Activated naive CD4-positive, alpha-beta T cell treated with anti-CD3 and anti-CD28 coated beads, Interleukin-2, amount 50 U/mL, for 16 hours (primary cell): ENCODE measurements at regions not wholly inside any gene's neighbourhood (a gene's known extent, or its start where the extent isn't known, plus 50 kb on each side); places are given as distances from the start of the nearest gene placed in this dataset.
A peak's percentile ranks its signal among the peaks of the same experiment; 100 is the strongest.
"Not testable (repeated sequence)": the region's sequence is repeated elsewhere in the genome, so short reads cannot be mapped to it uniquely, and the experiment has no call there.

ENCODE experiments used
- DNase-seq: peaks from one replicate; pipeline ENCODE4 v3.0.0-alpha.2; 2020

GRCh38 chr4:99763635-99764101 is 53.0 kb upstream of the DAPP1 start:
- DNase-seq = peak; percentile 17

DNA sequence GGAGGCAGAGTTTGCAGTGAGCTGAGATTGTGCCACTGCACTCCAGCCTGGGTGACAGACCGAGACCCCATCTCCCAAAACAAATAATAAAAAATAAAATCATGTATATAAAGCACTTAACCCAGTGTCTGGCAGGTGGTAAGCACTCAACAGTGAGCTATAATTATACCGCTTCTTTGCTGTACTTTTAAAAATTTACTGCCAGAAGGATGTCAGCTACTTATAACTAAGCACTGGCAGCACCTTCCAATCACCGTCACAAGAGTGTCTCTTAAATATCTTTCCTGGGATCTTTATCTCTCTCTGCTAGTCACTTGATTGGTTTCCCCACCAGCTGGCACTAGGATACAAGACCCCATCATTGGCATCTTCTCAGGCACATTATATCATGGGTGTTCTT is 53.9 kb upstream of the DAPP1 start:
- DNase-seq = no peak

DNA sequence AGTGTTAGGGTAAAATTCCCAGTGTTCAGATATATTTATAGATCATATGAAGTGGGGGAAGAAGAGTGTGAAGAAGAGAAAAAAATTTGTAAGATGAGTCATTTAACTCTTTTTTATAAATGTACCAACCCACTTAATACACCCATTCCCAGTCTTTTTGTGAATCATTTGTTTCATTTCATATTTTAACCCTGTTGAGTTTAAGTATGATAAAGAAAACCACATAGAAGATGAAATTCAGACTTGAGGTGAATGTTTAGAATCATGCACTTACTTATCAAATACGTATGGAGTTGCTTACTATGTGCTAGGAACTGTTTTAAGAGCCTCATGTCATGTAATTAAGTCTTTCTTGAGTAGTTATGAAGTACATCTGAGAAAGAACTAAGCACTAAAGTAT is 56.6 kb upstream of the DAPP1 start:
- no peak for DNase-seq

DNA sequence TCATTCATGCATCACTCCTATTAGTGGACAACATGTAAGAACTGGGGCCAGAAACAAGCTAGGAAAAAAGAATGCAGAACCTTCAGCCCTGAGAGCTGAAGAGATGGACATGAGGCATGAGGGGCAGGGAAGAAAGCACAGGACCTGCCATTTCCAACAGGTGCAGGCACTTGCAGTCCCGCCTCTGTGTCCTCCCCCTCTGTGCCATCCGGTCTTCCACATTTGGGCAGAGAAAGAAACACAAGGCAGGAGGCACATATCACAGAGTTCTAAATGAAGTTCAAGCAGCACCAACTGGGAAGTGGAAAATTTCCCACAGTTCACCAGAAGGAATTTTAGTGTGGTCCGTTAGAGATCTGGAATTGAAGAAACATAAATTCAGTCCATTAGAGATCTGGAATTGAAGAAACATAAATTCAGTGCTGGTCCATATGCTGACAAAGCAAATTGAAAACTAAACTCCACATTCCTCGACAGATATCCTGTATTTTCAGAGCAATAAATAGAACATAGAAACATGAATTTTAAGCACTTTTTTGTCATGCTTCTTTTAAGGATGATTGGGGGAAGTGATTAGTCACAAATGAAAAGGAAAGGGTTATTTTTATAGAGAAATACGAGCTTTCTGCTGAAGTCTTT is 57.2 kb upstream of the DAPP1 start:
- no peak for DNase-seq

DNA sequence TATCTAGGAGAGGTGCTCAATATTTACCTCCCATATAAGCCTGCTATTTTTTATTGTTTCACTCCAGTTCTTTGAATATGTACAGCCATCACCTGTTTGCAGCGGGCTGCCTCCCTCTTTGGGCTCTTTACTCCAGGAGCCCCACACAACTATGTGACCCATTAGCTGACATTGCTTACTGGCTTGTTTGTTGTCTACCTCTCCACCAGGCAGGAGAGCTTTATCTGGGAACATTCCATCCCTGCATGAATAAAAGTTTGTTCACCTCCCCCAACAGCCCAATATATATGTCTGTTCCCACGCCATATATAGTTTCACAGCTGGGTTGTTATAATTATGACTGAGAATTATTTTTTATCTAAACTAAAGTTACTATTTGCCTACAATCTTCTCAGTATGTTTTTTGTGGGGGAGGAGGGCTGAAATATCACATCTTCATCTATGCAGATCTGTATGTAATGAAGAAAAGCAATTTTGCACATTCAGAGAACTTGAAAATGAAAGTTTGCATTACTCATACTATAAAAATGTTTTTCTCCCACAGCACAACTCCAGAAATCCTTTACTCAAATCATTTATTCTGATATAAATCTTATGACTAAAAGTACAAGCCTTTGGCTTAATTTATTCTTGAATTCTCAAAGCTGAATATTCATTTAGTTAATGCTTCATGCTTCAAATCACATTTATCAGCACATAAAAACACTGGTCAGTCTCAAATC is 61.2 kb upstream of the DAPP1 start:
- DNase-seq = no peak

DNA sequence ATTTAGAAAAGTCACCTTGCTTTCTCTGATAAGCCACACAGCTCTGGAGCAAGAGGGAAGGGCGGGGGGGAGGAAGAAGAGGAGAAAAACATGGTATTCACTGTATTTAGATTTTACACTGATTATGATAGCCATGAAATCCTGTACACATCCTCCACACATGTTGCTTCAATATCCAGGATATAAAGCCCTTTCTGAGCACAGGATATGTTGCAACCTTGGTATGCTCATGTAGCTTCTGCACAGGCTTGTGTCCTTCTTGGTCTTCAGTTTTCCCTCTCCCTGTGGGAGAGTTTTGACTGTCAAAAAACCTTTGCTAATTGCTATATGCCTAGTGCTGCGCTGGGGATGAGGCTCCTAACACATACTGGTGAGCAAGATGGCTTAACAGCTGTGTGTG is 61.9 kb upstream of the DAPP1 start:
- no peak for DNase-seq

DNA sequence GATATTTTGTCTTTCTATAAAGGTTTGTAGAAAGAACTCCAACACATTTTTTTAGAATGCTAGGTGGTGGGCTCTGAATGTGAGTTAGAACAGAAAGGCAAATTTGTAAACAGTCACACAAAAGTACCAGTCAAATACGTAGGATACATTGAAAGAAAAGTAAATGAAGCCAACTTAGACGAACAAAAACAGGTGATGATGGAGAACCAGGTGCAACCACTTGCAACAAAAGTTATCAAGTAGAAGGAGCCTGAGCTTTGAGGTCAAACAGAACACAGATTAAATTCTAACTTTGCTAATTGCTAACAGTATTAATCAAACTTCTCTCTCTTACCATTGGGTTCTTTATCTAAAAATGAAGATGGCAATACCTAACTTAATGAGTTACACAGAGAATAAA is 62.7 kb upstream of the DAPP1 start:
- no peak for DNase-seq

DNA sequence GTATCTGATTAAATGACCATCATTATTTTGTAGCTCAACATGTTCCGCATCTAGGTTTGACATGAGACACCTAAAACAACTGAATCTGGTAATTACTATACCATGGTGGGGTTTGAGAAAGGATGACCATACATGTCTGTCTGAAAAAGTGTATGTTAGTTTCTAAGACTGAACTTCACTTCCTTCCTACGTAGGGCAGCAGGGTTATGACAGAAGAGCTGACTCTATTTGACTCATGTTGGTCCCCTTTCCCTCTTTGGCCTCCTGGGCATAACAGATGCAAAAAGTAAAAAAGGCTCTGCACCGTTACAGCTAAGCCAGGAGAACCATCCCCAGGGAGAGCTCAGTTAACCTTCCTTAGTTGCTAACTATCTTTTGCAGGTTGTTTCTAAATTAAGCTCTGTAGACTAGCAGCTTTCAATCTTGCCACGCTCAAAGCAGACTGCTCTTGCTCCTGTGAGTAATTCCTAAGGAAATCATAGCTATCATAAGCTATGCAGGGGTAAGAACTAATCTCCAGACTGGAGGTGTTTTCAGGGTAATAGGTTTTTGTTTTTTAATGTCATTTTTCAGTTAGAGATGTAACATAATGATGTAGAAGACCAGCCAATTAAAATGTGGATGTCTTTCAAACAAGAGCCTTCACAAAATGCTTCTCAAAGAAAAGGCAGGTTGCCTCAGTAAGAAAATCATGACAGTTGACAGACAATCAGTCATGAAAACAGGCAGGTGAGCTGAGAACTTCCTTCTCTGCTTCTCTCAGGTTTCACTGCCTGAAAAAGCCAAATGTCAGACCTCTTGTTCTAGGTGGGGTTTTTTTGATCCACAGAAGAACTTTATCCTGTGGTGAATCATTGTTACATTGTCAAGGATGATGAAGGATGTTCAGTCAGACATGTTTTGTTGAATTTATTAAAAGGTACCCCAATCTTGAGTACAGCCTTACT is 66.9 kb upstream of the DAPP1 start:
- no peak for DNase-seq

GRCh38 chr4:99746443-99746842 is 70.2 kb upstream of the DAPP1 start:
- no peak for DNase-seq

DNA sequence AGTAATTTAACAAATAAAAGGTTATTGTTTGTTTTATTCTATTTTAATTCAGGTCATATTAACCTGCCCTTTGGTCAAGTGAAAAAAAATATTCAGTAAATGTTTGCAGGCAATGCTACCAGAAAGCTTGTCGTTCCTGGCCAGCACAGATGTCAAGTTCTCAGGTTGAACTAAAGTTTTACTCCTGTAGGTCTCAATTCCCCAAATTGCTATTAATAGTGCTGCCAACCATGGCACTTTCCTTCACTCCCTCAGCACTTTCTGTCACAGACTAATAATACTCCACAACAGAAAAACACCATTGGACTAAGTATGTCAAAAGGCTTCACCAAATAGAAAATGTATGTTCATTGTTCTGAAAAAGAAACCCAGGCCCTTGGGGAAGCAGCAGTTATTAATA is 79.2 kb upstream of the C4orf54 start:
- no peak for DNase-seq

- no peak for DNase-seq
These were observed 78.2 kb upstream of the C4orf54 start for GRCh38 chr4:99735822-99736221.

DNA sequence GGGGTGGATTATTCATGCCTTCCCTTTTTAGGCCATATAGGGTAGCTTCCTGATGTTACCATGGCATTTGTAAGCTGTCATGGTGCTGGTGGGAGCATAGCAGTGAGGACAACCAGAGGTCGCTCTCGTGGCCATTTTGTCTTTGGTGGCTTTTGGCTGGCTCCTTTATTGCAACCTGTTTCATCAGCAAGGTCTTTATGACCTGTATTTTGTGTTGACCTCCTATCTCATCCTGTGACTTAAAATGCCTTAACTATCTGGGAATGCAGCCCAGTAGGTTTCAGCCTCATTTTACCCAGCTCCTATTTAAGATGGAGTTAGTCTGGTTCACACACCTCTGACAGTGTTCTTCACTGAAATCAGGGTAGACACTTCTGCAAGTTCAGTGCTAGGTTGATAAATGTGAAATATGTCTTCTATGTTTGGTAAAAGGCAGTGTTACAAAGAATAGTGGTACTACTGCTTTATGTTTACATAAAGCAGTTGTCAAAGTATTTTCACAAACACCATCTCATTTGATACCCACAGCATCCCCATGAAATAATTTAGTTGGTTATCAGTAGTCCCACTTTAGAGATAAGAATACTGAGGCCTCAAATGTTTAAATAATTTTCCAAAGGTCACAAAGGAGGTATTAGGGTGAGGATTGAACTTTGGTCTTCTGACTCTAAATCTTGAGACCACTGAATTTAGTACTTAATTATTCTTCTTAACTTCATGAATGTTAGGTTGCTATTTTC is 77.1 kb upstream of the C4orf54 start:
- no peak for DNase-seq

DNA sequence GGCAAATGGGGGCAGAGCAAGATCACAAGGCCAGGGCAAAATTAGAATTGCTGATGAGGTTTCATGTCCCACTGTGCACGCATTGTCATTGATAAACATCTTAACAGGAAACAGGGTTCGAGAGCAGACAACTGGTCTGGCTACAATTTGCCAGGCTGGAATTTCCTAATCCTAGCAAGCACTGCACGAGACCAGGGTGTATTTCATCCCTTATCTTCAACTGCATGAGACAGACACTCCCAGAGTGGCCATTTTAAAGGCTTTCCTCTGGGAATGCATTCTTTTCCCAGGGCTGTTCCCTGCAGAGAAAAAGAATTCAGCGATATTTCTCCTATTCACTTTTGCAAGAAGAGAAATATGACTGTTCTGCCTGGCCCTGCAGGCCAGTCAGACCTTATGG is 75.8 kb upstream of the C4orf54 start:
- not testable (repeated sequence) for DNase-seq

GRCh38 chr4:99729186-99729585 is 71.6 kb upstream of the C4orf54 start:
- DNase-seq = no peak

DNA sequence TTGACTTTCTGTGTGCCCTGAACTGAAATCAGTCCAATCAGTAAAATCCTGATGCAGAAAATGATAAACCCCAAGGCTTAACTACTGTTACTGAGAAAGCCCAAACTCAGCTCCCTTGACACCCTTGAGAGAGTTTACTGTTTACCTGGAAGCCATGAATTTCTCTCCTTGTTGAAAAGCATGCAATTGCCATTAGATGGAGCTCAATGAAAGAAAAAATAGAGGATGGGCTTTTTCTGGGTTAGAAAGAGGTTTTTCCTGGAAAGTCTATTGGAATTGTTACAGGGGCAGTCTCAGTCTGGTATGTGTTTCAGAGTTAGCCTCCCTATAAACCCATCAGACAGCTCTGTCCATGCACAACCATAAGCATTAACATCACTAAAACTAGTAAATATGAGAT is 66.4 kb upstream of the C4orf54 start:
- DNase-seq = no peak

GRCh38 chr4:99723612-99724011 is 66.0 kb upstream of the C4orf54 start:
- DNase-seq = no peak

DNA sequence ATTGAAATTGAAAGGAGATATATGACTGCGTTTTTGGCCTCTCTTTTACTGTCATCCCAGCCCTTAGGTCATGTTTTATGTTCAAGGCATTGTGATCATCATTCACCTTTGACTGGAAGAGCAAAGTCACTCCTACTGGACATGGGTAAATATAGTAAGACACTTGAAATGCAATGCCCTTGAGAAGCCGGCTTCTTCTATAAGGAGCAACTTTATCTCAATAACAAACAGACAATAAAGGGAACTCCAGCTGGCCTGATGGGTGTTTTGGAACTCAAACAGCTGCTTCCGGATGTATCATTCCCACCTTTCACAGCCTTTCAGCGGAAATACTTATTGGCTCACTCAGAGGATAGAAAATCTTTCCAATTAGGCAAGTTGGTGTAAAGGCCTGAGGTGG is 65.1 kb upstream of the C4orf54 start:
- no peak for DNase-seq

DNA sequence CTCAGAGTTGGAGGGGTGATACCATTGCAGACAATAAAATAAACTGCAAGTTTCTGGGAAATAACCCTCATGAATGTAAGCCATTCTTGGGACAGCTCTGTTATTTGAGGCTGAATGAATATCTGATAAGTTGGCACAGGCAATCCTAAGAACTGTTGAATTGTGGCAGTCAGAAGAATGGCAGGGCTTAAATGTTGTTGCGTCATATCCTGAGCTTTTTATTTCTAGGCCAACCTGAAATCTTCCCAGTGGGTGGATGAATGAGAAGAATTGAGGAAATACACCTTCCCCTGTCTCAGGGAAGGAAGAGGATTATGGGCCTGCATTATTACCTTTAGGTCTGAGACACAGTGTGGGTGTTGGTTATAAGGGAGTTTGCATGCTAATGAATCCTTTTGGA is 64.4 kb upstream of the C4orf54 start:
- DNase-seq = no peak

GRCh38 chr4:99720206-99720605 is 62.6 kb upstream of the C4orf54 start:
- DNase-seq = no peak

GRCh38 chr4:99716996-99717395 is 59.4 kb upstream of the C4orf54 start:
- no peak for DNase-seq

DNA sequence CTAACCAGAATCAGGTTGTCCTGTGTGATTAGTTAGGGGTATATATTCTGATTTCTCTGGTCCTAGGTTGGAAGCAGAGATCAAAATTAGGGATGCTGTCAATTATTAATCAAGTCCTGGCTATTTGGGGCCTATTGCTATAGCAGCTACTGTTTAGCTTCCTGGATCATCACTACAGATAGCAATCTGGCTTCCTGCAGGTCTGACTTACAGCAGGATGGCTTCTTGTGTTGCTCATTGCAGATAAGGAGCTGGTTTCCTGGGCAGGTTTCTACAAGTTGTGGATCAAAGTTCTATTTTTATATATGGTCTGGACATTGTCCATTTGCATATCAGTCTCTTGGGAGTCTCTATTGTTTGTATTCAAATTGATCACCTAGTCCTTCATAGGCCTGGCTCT is 57.7 kb upstream of the C4orf54 start:
- no peak for DNase-seq

GRCh38 chr4:99714179-99714578 is 56.6 kb upstream of the C4orf54 start:
- no peak for DNase-seq

DNA sequence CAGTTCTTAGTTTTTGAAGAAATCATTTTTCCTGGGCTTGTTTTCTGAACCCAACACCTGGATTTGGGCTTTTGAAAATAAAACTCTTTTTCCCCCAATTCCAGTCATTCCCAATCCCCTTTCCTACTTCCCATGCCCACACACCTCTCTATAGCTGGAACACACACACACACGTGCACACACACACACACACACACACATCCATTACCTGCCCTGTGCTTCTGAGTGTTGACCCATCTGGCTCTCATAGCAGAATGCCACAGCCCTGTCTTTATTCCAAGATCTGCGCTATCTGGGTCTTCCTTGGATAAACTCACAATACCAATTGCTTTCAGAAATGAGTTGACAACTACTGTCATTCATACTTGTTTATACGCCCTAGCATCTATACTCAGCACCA is 54.9 kb upstream of the C4orf54 start:
- no peak for DNase-seq
